CD4-positive, alpha-beta T cell treated with Interleukin-17A for 4 hours (primary cell): ENCODE measurements at regions not wholly inside any gene's neighbourhood (a gene's known extent, or its start where the extent isn't known, plus 50 kb on each side); places are given as distances from the start of the nearest gene placed in this dataset.

Source experiments
- DNase-seq: peaks from one replicate; pipeline ENCODE4 v3.0.0-alpha.2; 2020; ENCODE audit warnings: mixed read lengths

- no peak for DNase-seq
Measured at GRCh38 chr1:57982852-57983251, 559.0 kb upstream of the DAB1 start.

- DNase-seq: no peak
Measured at GRCh38 chr1:57976216-57976615, 552.4 kb upstream of the DAB1 start.

GRCh38 chr1:57968321-57968720 lies 544.5 kb upstream of the DAB1 start:
- no peak for DNase-seq

- no peak for DNase-seq
Measured at GRCh38 chr1:57966751-57967406, 543.0 kb upstream of the DAB1 start.

GRCh38 chr1:57966340-57966739 lies 542.5 kb upstream of the DAB1 start:
- DNase-seq: no peak

GRCh38 chr1:57963581-57963980 lies 539.7 kb upstream of the DAB1 start:
- DNase-seq: no peak

- no peak for DNase-seq
Measured at GRCh38 chr1:57959531-57960241, 535.8 kb upstream of the DAB1 start.

GRCh38 chr1:57957576-57957975 lies 533.7 kb upstream of the DAB1 start:
- DNase-seq: no peak

- DNase-seq: no peak
Measured at GRCh38 chr1:57951390-57951789, 527.5 kb upstream of the DAB1 start.

- no peak for DNase-seq
Measured at GRCh38 chr1:57949168-57949567, 525.3 kb upstream of the DAB1 start.

- no peak for DNase-seq
Measured at GRCh38 chr1:57947471-57947870, 523.6 kb upstream of the DAB1 start.

- DNase-seq: no peak
Measured at GRCh38 chr1:57945045-57945444, 521.2 kb upstream of the DAB1 start.

GRCh38 chr1:57943365-57943764 lies 519.5 kb upstream of the DAB1 start:
- no peak for DNase-seq

- no peak for DNase-seq
Measured at GRCh38 chr1:57934745-57935144, 510.9 kb upstream of the DAB1 start.

- DNase-seq: no peak
Measured at GRCh38 chr1:57927003-57927402, 503.1 kb upstream of the DAB1 start.

- DNase-seq: no peak
Measured at GRCh38 chr1:57926025-57926552, 502.2 kb upstream of the DAB1 start.

GRCh38 chr1:57925226-57925625 lies 501.4 kb upstream of the DAB1 start:
- no peak for DNase-seq

- no peak for DNase-seq
Measured at GRCh38 chr1:57922130-57922529, 498.3 kb upstream of the DAB1 start.

GRCh38 chr1:57916041-57916440 lies 492.2 kb upstream of the DAB1 start:
- no peak for DNase-seq

GRCh38 chr1:57911427-57911826 lies 487.6 kb upstream of the DAB1 start:
- DNase-seq: no peak

GRCh38 chr1:57910782-57911181 lies 486.9 kb upstream of the DAB1 start:
- DNase-seq: no peak

GRCh38 chr1:57910305-57910704 lies 486.4 kb upstream of the DAB1 start:
- no peak for DNase-seq

- DNase-seq: no peak
Measured at GRCh38 chr1:57908147-57908890, 484.5 kb upstream of the DAB1 start.
